ENCODE measurements at regions not wholly inside any gene's neighbourhood (a gene's known extent, or its start where the extent isn't known, plus 50 kb on each side); places are given as distances from the start of the nearest gene placed in this dataset.
"Not testable (repeated sequence)": the region's sequence is repeated elsewhere in the genome, so short reads cannot be mapped to it uniquely, and the experiment has no call there.

- in situ Hi-C loops (cut with HindIII; ENCODE audit: low sequenced_read_pairs), result no loop called here
- no peak for TF ChIP-seq CTCF (IDR thresholded peaks at IDR 0.05; ENCODE audit: low read depth, low read length, missing control alignments)
- H3K4me3 ChIP-seq (ENCODE audit: low read depth, low read length), result no peak overlapping the region
- DNase-seq (ENCODE audit: low read depth), result no peak
Observed at GRCh38 chr13:64709079-64709478, 2521.1 kb downstream of the PCDH9 start.

- no peak for DNase-seq (ENCODE audit: low read depth)
- in situ Hi-C loops (cut with HindIII; ENCODE audit: low sequenced_read_pairs), result no loop called here
- no peak for TF ChIP-seq CTCF (IDR thresholded peaks at IDR 0.05; ENCODE audit: low read depth, low read length, missing control alignments)
Observed at GRCh38 chr13:64704121-64704649, 2526.0 kb downstream of the PCDH9 start.

GRCh38 chr13:64697226-64697625, 2532.9 kb downstream of the PCDH9 start:
- H3K4me3 ChIP-seq (ENCODE audit: low read depth, low read length), result no peak overlapping the region
- no peak for TF ChIP-seq CTCF (IDR thresholded peaks at IDR 0.05; ENCODE audit: low read depth, low read length, missing control alignments)
- in situ Hi-C loops (cut with HindIII; ENCODE audit: low sequenced_read_pairs), result no loop called here
- DNase-seq (ENCODE audit: low read depth), result no peak

More at GRCh38 chr13:64704121-64704649, 2526.0 kb downstream of the PCDH9 start:
- H3K4me3 ChIP-seq (ENCODE audit: low read depth, low read length), result no peak overlapping the region

GRCh38 chr13:64688893-64689677, 2541.1 kb downstream of the PCDH9 start:
- TF ChIP-seq CTCF (IDR thresholded peaks at IDR 0.05; ENCODE audit: low read depth, low read length, missing control alignments), result no peak
- no peak overlapping the region for H3K4me3 ChIP-seq (ENCODE audit: low read depth, low read length)
- no peak for DNase-seq (ENCODE audit: low read depth)
- in situ Hi-C loops (cut with HindIII; ENCODE audit: low sequenced_read_pairs), result no loop called here

- H3K4me3 ChIP-seq (ENCODE audit: low read depth, low read length); in situ Hi-C loops (cut with HindIII; ENCODE audit: low sequenced_read_pairs); DNase-seq (ENCODE audit: low read depth): not testable (repeated sequence)
Observed at GRCh38 chr13:64686536-64686935, 2543.6 kb downstream of the PCDH9 start.

GRCh38 chr13:64684685-64685431, 2545.3 kb downstream of the PCDH9 start:
- TF ChIP-seq CTCF (IDR thresholded peaks at IDR 0.05; ENCODE audit: low read depth, low read length, missing control alignments), result no peak
- DNase-seq (ENCODE audit: low read depth), result no peak
- in situ Hi-C loops (cut with HindIII; ENCODE audit: low sequenced_read_pairs), result no loop called here
- no peak overlapping the region for H3K4me3 ChIP-seq (ENCODE audit: low read depth, low read length)

GRCh38 chr13:64684108-64684507, 2546.0 kb downstream of the PCDH9 start:
- no peak overlapping the region for H3K4me3 ChIP-seq (ENCODE audit: low read depth, low read length)
- DNase-seq (ENCODE audit: low read depth), result no peak
- in situ Hi-C loops (cut with HindIII; ENCODE audit: low sequenced_read_pairs), result no loop called here
- TF ChIP-seq CTCF (IDR thresholded peaks at IDR 0.05; ENCODE audit: low read depth, low read length, missing control alignments), result no peak
